Lower lobe of right lung (tissue), 2 donors: ENCODE measurements at regions not wholly inside any gene's neighbourhood (a gene's known extent, or its start where the extent isn't known, plus 50 kb on each side); places are given as distances from the start of the nearest gene placed in this dataset.

ENCODE experiments used
- ATAC-seq, 2 donors: fragments of 200-7000 bp; cut with Tn5 transposase; one replicate each; pipeline ENCODE4 v1.9.1; 2020 to 2022; ENCODE audit warnings: mild to moderate bottlenecking in 2 of 2, moderate library complexity in 2 of 2
- DNase-seq: peaks from one replicate; pipeline ENCODE4 v3.0.0-alpha.2; 2020
- H3K27ac ChIP-seq: fragments of 200-600 bp; one replicate; pipeline ENCODE4 v1.8.0; 2022
- H3K27me3 ChIP-seq: fragments of 200-600 bp; one replicate; pipeline ENCODE4 v1.8.0; 2022; ENCODE audit warnings: low read depth
- H3K36me3 ChIP-seq: fragments of 200-600 bp; one replicate; pipeline ENCODE4 v1.8.0; 2022; ENCODE audit warnings: mild to moderate bottlenecking
- H3K4me1 ChIP-seq: fragments of 200-600 bp; one replicate; pipeline ENCODE4 v1.8.0; 2022
- H3K4me3 ChIP-seq: fragments of 200-600 bp; one replicate; pipeline ENCODE4 v1.8.0; 2022; ENCODE audit warnings: mild to moderate bottlenecking
- H3K9me3 ChIP-seq: fragments of 200-600 bp; one replicate; pipeline ENCODE4 v1.8.0; 2022
- intact Hi-C: fragments of 100-400 bp; cut with DNase I; formaldehyde crosslinking; loops from one replicate; pipeline ENCODE4 v1.11.0; 2022
- TF ChIP-seq, protein P1 (sequence below): fragments of 200-600 bp; IDR thresholded peaks from one replicate; pipeline ENCODE4 v1.8.0; 2022; ENCODE audit warnings: antibody characterized with exemption, mild to moderate bottlenecking
- donor health status: DM: no; HTN: yes; CAD: no; lungs with severe emphysema.

DNA sequence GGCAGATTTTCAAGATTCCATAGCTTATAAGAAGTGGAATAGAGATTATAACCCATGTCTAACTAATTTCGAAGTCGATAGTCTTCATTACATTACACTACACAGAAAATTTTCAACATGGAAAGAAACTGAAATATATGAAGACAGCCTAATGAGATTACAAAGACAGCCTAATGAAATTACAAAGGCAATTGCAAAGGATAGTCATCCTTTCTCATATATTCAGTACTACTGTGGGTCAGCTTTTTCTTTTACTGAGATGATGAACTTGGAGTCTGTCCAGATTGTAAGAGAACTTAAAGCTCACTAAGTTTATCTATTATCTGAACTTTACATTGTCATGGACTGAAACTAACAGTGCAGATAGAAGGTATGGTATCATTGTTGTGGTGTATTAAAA lies 304.4 kb upstream of the MBL2 start:
- H3K36me3 ChIP-seq = no peaks in the 10 kb centered on the region
- H3K4me1 ChIP-seq = no peaks in the 10 kb centered on the region
- no peaks in the 10 kb centered on the region for H3K9me3 ChIP-seq
- H3K27ac ChIP-seq = no peak overlapping the region
- DNase-seq = no peak
- intact Hi-C loops = no loop called here
- TF ChIP-seq, protein P1, sequence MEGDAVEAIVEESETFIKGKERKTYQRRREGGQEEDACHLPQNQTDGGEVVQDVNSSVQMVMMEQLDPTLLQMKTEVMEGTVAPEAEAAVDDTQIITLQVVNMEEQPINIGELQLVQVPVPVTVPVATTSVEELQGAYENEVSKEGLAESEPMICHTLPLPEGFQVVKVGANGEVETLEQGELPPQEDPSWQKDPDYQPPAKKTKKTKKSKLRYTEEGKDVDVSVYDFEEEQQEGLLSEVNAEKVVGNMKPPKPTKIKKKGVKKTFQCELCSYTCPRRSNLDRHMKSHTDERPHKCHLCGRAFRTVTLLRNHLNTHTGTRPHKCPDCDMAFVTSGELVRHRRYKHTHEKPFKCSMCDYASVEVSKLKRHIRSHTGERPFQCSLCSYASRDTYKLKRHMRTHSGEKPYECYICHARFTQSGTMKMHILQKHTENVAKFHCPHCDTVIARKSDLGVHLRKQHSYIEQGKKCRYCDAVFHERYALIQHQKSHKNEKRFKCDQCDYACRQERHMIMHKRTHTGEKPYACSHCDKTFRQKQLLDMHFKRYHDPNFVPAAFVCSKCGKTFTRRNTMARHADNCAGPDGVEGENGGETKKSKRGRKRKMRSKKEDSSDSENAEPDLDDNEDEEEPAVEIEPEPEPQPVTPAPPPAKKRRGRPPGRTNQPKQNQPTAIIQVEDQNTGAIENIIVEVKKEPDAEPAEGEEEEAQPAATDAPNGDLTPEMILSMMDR = no peak
- no peaks in the 10 kb centered on the region for H3K27me3 ChIP-seq
- H3K4me3 ChIP-seq = no peak overlapping the region
- no peak for ATAC-seq

DNA sequence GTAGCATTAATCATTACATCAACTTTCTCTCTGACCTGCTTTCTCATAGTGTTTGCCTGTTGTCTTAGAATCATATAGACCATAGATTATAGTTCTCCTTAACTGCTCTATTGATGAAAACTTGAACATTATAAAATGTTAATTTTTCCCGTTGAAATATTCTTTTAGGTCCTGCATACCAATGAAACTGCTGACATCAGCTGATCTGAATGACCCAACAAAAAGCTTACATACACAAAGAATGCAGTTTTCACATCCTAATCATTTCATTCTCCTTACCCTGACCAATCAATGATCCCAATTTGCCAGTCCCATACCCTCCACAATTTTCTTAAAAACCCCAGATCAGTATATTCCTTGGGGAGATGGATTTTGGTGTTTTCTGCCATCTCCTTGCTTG lies 302.9 kb upstream of the MBL2 start:
- Histone ChIP-seq H3K27ac (no peak overlapping the region), H3K4me1 (no peaks in the 10 kb centered on the region), H3K4me3 (no peak overlapping the region), H3K36me3 (no peaks in the 10 kb centered on the region), H3K9me3 (no peaks in the 10 kb centered on the region), H3K27me3 (no peaks in the 10 kb centered on the region)
- no peak for DNase-seq
- intact Hi-C loops = no loop called here
- TF ChIP-seq, protein P1 = no peak
- ATAC-seq = no peak

DNA sequence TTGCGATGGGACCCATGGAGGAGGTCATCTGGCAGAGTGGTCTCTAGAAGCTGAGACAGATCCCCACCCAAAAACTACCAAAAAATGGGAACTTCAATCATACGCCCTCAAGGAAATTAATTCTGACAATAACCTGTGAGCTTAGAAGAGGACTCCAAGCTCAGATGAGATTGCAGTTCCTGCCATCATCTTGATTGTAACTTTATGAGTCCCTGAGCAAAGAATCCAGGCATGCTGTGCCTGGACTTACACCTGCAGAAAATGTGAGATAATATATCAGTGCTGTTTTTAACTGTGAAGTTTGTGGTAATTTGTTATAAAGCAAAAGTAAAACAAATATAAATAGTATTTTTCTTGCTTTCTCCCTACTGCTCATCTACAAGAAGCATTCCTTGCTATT lies 299.6 kb upstream of the MBL2 start:
- intact Hi-C loops = no loop called here
- H3K4me3 ChIP-seq = no peak overlapping the region
- ATAC-seq (no peak), DNase-seq (no peak)
- no peaks in the 10 kb centered on the region for H3K4me1 ChIP-seq
- H3K27ac ChIP-seq = no peak overlapping the region
- H3K27me3 ChIP-seq = no peaks in the 10 kb centered on the region
- H3K9me3 ChIP-seq = no peaks in the 10 kb centered on the region
- TF ChIP-seq, protein P1 = no peak
- H3K36me3 ChIP-seq = no peaks in the 10 kb centered on the region

DNA sequence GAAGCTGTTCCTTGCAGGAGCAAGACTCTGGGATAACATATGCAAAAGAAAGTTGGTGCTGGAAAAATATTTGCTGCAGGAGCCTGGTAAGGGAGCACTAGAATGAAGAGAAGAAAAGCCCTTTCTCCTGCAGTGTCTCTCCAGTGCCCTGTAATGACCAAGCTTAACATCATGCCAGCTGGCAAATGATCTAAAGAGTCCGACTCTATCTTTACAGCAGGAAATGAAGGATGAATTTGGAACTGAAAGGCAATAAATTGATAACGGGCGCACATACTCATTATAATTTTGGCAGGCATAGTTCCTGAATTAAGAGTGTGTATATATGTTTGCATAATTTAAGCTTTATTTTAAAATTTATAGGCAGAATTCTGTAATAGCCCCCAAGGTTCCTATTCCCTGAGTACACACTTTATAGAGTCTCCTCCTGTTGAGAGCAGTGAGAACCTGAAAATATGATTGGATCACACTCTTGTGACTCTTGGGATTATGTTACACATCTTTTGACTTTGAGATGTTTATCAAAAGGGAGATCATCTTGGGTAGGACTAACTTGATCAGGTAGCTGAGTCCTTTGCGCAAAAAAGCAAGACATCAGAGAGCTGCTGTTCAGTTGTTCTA lies 299.0 kb upstream of the MBL2 start:
- no peaks in the 10 kb centered on the region for H3K4me1 ChIP-seq
- TF ChIP-seq, protein P1 = no peak
- H3K9me3 ChIP-seq = no peaks in the 10 kb centered on the region
- H3K36me3 ChIP-seq = no peaks in the 10 kb centered on the region
- no peak for ATAC-seq
- H3K27ac ChIP-seq = no peak overlapping the region
- intact Hi-C loops = no loop called here
- H3K27me3 ChIP-seq = no peaks in the 10 kb centered on the region
- H3K4me3 ChIP-seq = no peak overlapping the region
- no peak for DNase-seq

DNA sequence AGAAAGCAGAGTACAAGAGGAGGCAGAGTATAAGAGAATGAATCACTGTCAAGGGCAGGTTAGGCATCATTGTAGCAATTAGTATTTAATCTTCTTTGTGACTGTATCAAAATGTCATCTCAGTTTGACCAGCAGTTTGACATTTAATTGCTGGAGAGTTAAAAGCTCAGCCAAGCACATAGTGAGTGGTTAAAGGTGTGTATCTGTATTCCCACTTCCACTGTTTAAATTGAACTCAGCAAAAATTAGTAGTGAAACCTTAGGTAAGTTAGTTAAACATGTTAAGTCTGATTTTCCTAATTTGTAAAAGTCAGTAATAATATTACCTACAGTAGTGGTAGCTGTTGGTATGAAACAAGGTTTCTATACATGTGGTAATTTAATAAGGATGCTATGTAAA lies 296.4 kb upstream of the MBL2 start:
- Histone ChIP-seq H3K9me3 (no peaks in the 10 kb centered on the region), H3K36me3 (no peaks in the 10 kb centered on the region), H3K27ac (no peak overlapping the region), H3K27me3 (no peaks in the 10 kb centered on the region), H3K4me1 (no peaks in the 10 kb centered on the region), H3K4me3 (no peak overlapping the region)
- ATAC-seq = no peak
- intact Hi-C loops = no loop called here
- TF ChIP-seq, protein P1 = no peak
- no peak for DNase-seq

DNA sequence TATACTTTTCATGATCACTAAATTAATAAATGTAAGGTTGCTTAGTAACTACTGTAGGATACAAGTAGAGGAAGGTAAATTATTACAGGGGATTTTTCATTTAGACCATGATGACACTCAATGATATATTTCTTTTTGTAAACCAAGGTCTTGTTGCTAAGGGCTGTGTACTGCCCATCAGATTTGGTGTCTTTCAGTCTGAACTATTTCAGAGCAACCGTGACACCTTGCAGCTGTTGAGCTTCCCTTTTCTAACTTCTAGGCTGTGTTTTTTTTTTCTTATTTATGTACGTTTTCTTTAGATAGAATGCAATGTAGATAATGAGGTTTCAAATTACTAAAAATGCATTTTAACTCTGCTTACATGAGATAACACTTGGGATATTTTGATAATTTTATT lies 292.0 kb upstream of the MBL2 start:
- TF ChIP-seq, protein P1 = no peak
- no peaks in the 10 kb centered on the region for H3K36me3 ChIP-seq
- H3K4me1 ChIP-seq = no peaks in the 10 kb centered on the region
- ATAC-seq = no peak
- DNase-seq = no peak
- intact Hi-C loops = no loop called here
- no peak overlapping the region for H3K27ac ChIP-seq
- H3K4me3 ChIP-seq = no peak overlapping the region
- no peaks in the 10 kb centered on the region for H3K9me3 ChIP-seq
- H3K27me3 ChIP-seq = no peaks in the 10 kb centered on the region
